GM19328 (cell line): ENCODE measurements at regions not wholly inside any gene's neighbourhood (a gene's known extent, or its start where the extent isn't known, plus 50 kb on each side); places are given as distances from the start of the nearest gene placed in this dataset.

Experiments
- ATAC-seq: cut with Tn5 transposase; IDR thresholded peaks from one replicate; pipeline ENCODE4 v1.9.1; 2021; ENCODE audit warnings: mild to moderate bottlenecking, moderate library complexity; ENCODE audit not compliant: unreplicated experiment

GRCh38 chr22:23415490-23415851 lies 164.6 kb downstream of the IGLL1 start:
- no peak for ATAC-seq

GRCh38 chr22:23414727-23415489 lies 165.2 kb downstream of the IGLL1 start:
- no peak for ATAC-seq

GRCh38 chr22:23411739-23412138 lies 168.4 kb downstream of the IGLL1 start:
- no peak for ATAC-seq

- no peak for ATAC-seq
These were observed 169.7 kb downstream of the IGLL1 start for GRCh38 chr22:23410411-23410810.

GRCh38 chr22:23409976-23410375 lies 170.1 kb downstream of the IGLL1 start:
- ATAC-seq: no peak

GRCh38 chr22:23408321-23408720 lies 171.8 kb downstream of the IGLL1 start:
- ATAC-seq: no peak

GRCh38 chr22:23405366-23405851 lies 174.7 kb downstream of the IGLL1 start:
- no peak for ATAC-seq

GRCh38 chr22:23404689-23405365 lies 175.3 kb downstream of the IGLL1 start:
- ATAC-seq: no peak

GRCh38 chr22:23403720-23404688 lies 176.1 kb downstream of the IGLL1 start:
- ATAC-seq: no peak

GRCh38 chr22:23403152-23403719 lies 176.9 kb downstream of the IGLL1 start:
- no peak for ATAC-seq

- peak; percentile 67 for ATAC-seq
These were observed 177.6 kb downstream of the IGLL1 start for GRCh38 chr22:23402275-23403151.

- ATAC-seq: no peak
These were observed 178.2 kb downstream of the IGLL1 start for GRCh38 chr22:23401910-23402274.

- ATAC-seq: no peak
These were observed 178.8 kb downstream of the IGLL1 start for GRCh38 chr22:23401111-23401909.

GRCh38 chr22:23400286-23400981 lies 179.7 kb downstream of the IGLL1 start:
- no peak for ATAC-seq

- ATAC-seq: no peak
These were observed 180.5 kb downstream of the IGLL1 start for GRCh38 chr22:23399367-23400285.

- no peak for ATAC-seq
These were observed 181.3 kb downstream of the IGLL1 start for GRCh38 chr22:23398701-23399366.
